Left ventricle myocardium inferior (tissue), 1 donor: ENCODE measurements at regions not wholly inside any gene's neighbourhood (a gene's known extent, or its start where the extent isn't known, plus 50 kb on each side); places are given as distances from the start of the nearest gene placed in this dataset.

Experiments used
- DNase-seq: peaks from one replicate; pipeline ENCODE4 v3.0.0-alpha.2; 2020
- H3K27ac ChIP-seq: fragments of 200-600 bp; replicated peaks from 2 replicates; pipeline ENCODE4 v1.8.0; 2021
- H3K27me3 ChIP-seq: fragments of 200-600 bp; 2 replicates; pipeline ENCODE4 v1.8.0; 2021; ENCODE audit warnings: low read depth
- H3K36me3 ChIP-seq: fragments of 200-600 bp; 2 replicates; pipeline ENCODE4 v1.8.0; 2021
- H3K4me1 ChIP-seq: fragments of 200-600 bp; 2 replicates; pipeline ENCODE4 v1.8.0; 2021
- H3K4me3 ChIP-seq: fragments of 200-600 bp; 2 replicates; pipeline ENCODE4 v1.8.0; 2021; ENCODE audit warnings: mild to moderate bottlenecking, moderate library complexity
- H3K9me3 ChIP-seq: fragments of 200-600 bp; replicated peaks from 2 replicates; pipeline ENCODE4 v1.8.0; 2021
- CTCF ChIP-seq: fragments of 200-600 bp; IDR thresholded peaks from 2 replicates; pipeline ENCODE4 v1.8.0; 2021; ENCODE audit warnings: antibody characterized with exemption, mild to moderate bottlenecking, borderline replicate concordance
- intact Hi-C: fragments of 100-400 bp; cut with micrococcal nuclease; formaldehyde crosslinking; loops from one replicate; pipeline ENCODE4 v1.11.0; 2022
- donor health status: DM: no; HTN: yes; CAD: no; lungs with severe emphysema.

GRCh38 chr10:6813856-6814255 lies 233.8 kb upstream of the PRKCQ start:
- Histone ChIP-seq H3K27ac (no peak overlapping the region), H3K9me3 (no peaks in the 10 kb centered on the region), H3K36me3 (no peaks in the 10 kb centered on the region), H3K4me3 (no peak overlapping the region), H3K27me3 (peaks cover 15% of the 10 kb centered on the region), H3K4me1 (no peaks in the 10 kb centered on the region)
- no peak for TF ChIP-seq CTCF
- no peak for DNase-seq
- intact Hi-C loops, result no loop called here

- Histone ChIP-seq H3K9me3 (no peaks in the 10 kb centered on the region), H3K36me3 (no peaks in the 10 kb centered on the region), H3K27me3 (peaks cover 11% of the 10 kb centered on the region), H3K27ac (no peak overlapping the region), H3K4me3 (no peak overlapping the region), H3K4me1 (no peaks in the 10 kb centered on the region)
- no peak for TF ChIP-seq CTCF
- intact Hi-C loops, result no loop called here
- no peak for DNase-seq
These were observed 233.2 kb upstream of the PRKCQ start for GRCh38 chr10:6813306-6813705.

- no peak for TF ChIP-seq CTCF
- no peak for DNase-seq
- Histone ChIP-seq H3K27ac (no peak overlapping the region), H3K27me3 (peaks cover 11% of the 10 kb centered on the region), H3K9me3 (no peaks in the 10 kb centered on the region), H3K4me3 (no peak overlapping the region), H3K4me1 (no peaks in the 10 kb centered on the region), H3K36me3 (no peaks in the 10 kb centered on the region)
- intact Hi-C loops, result no loop called here
These were observed 231.1 kb upstream of the PRKCQ start for GRCh38 chr10:6811153-6811552.

- intact Hi-C loops, result no loop called here
- no peak for DNase-seq
- no peak for TF ChIP-seq CTCF
- Histone ChIP-seq H3K4me3 (no peak overlapping the region), H3K9me3 (no peaks in the 10 kb centered on the region), H3K36me3 (no peaks in the 10 kb centered on the region), H3K27me3 (no peaks in the 10 kb centered on the region), H3K27ac (no peak overlapping the region), H3K4me1 (no peaks in the 10 kb centered on the region)
These were observed 223.3 kb upstream of the PRKCQ start for GRCh38 chr10:6803427-6803783.

- intact Hi-C loops, result no loop called here
- no peaks in the 10 kb centered on the region for H3K9me3 ChIP-seq
- no peak for TF ChIP-seq CTCF
- H3K27ac ChIP-seq, result no peak overlapping the region
- H3K4me3 ChIP-seq, result no peak overlapping the region
- no peaks in the 10 kb centered on the region for H3K36me3 ChIP-seq
- no peaks in the 10 kb centered on the region for H3K4me1 ChIP-seq
- H3K27me3 ChIP-seq, result no peaks in the 10 kb centered on the region
- no peak for DNase-seq
These were observed 222.8 kb upstream of the PRKCQ start for GRCh38 chr10:6802759-6803426.
